CD4-positive, alpha-beta T cell treated with Interleukin-6 for 4 hours (primary cell): ENCODE measurements at regions not wholly inside any gene's neighbourhood (a gene's known extent, or its start where the extent isn't known, plus 50 kb on each side); places are given as distances from the start of the nearest gene placed in this dataset.

Source experiments
- DNase-seq: peaks from one replicate; pipeline ENCODE4 v3.0.0-alpha.2; 2020; ENCODE audit warnings: mixed read lengths

DNA sequence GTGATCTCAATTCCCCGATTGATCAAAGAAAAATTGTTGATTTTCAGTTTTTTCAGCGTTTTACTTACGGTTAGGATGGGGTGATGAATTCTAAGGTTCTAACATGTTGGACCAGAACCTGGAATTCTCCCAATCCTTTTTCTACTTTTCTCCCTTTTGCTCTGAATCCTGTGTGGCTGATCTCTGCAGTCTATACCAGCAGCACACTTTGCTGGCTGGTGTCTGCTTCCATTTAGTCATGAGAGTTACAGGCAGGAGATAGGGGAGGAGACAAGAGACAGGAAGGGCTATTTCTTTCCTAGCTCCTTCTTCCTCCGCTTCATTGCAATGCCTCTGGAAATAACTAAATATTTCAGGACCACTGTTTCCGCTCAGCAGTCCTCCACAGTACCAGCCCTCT, 623.9 kb downstream of the CENPC start:
- no peak for DNase-seq

DNA sequence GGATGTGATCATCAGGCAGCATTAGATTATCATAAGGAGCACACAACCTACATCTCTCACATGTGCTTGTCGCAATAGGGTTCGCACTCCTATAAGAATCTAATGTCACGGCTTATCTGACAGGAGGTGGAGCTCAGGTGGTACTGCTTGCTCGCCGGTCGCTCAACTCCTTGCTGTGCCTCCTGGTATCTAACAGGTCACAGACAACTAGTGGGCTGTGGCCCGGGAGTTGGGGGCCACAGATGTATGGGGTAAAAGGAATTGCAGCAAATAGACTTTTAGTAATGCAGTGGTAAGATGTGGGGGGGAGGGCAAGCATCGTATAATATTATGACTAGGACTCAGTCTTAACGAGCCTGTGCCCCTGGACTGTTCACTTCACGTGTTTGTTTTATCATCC, 624.8 kb downstream of the CENPC start:
- no peak for DNase-seq

DNA sequence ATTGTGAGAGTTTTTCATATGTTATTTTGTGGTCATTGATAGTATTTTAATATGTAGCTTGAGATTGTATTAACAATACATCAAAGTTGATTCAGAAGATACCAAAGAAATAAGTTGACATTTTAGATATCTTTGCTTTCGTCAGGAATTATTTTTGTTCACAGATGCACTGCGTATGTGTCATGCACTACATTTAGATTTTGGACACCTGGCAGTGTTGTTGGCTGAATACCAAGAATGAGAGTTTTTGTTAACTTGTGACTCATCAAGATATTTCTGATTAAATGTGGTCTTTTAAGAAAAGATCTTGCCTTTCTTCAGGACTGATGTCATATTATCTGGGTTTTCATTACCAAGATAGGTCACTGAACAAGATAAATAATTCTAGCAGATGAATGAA, 633.4 kb downstream of the CENPC start:
- no peak for DNase-seq

DNA sequence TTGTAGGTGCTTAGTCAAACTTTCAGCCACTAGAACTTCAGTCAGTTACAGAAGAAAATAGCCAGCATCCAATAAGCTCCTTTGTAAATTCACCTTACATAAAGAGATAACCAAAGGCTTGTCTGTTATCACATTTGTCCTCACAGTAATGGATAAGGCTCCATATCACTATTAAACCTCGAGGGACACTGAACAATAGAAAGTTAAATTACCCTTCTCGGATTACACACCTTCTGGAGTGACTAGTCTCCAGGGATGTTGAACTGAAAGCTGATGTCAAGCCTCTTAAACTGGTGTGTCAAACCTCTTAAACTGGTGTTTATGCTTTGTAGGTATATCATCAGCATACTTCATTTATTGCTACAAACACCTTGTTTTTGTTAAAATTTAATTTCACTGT, 639.0 kb downstream of the CENPC start:
- no peak for DNase-seq

DNA sequence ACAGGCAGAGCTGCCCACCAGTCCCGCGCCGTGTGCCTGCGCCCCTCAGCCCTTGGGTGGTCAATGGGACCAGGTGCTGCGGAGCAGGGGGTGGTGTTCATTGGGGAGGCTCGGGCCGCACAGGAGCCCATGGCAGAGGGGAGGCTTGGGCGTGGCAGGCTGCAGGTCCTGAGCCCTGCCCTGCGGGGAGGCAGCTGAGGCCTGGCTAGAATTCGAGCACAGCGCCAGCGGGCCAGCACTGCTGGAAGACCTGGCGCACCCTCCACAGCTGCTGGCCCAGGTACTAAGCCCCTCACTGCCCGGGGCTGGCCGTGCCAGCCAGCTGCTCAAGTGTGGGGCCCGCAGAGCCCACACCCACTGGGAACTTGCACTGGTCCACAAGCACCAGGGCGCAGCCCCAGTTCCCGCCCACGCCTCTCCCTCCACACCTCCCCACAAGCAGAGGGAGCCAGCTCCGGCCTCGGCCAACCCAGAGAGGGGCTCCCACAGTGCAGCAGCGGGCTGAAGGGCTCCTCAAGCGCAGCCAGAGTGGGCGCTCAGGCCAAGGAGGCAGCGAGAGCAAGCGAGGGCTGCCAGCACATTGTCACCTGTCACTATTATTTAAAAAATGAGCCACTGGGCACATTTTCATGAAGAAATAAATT, 645.8 kb downstream of the CENPC start:
- no peak for DNase-seq

DNA sequence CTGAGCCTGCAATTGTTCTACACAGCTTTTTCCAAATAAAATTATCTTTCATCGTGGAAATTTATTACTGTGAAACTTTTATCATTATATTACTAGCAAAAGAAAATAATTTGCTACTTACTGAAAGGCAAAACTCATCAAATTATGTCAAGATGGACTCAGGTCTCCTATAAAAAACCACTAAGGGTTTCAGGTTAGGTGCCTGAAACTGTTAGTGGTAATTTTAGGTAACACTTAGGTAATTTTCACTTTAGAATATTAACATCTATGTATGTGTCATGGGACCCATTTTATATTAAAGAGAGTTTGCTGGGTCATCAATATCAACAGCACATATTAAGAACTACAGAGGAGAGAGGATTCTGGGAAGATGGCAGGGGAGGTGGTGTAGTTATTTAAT, 651.5 kb downstream of the CENPC start:
- no peak for DNase-seq

DNA sequence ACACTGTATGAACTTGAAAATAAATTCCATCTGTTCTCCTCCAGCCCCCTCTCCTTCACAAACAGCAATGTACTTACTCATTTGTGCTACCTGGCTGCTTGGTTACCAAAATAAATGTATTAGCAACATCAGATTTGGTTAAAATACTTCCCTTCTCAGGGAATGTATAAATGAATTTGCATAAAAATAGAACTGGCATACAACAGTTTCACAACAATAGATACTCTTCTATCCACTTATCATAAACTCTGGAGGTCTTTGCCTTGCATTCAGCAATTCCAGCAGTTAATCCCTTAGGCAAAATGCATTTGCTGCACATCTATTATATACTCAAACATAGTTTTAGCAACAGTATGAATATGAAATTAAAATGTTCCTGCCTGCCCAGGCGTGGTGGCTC, 658.2 kb downstream of the CENPC start:
- no peak for DNase-seq

DNA sequence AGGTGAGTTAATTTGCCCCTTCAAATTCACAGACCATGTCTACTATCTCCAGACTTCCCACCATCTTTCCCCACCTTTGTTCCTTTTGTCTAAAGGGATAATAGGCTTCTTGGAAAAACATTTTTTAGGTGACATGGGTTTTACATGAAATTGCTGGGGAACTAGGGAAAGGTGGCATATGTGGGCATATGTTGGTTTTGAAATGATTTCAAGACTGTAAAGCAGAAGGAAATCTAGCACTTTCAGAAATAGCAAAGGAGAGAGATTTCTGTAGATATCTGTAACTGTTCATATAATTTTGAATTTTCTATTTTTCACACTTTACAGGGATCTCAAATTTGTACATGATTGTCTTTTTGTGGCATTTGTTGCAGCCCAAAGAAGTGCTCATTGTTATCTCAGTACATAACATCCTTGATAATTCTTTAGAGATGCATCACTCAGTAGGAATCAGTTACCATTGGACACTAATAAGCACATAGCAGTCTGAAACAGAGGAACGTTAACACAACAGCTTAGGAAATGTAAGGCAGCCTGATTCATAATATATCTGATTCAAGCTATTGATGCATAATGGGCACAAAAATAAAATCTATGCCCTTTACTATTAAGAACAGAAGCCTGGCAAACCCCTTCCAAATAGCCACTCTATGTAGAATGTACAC, 659.7 kb downstream of the CENPC start:
- no peak for DNase-seq

DNA sequence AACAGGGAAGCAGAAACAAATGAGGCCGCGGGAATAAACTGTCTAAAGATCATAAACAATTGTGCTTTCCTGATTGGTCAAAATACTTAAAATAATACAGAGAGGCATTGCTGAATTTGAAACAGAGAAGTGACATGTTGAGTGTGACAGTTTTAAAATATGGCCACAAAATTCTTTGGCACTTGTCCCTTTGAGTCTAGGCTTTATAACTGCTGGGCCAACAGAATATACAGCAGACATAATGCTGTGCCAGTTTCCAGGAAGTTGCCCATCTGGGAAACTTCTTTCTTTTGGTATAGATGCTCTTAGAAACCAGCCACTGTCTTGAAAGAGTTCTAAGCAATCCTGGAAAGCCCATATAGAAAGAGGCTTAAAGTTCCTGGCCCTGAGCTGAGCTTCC, 668.4 kb downstream of the CENPC start:
- no peak for DNase-seq

DNA sequence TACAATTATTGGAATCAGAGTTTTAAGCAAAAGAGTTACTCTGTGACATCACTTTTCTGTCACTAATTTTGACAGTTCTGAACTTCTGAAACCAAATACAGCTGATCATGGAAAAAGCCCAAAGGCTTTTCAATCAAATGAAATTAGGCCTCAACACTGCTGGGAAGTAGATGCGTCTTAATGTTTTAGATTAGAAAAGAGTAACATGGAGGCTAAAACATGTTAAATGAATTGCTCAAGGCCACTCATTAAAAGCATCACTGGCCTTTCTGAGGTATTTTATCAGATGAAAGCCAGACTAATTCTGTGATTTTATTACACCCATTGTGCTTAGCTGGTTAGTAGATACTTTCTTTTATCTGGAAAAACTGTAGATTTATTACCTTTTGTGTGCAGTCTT, 672.6 kb downstream of the CENPC start:
- no peak for DNase-seq

DNA sequence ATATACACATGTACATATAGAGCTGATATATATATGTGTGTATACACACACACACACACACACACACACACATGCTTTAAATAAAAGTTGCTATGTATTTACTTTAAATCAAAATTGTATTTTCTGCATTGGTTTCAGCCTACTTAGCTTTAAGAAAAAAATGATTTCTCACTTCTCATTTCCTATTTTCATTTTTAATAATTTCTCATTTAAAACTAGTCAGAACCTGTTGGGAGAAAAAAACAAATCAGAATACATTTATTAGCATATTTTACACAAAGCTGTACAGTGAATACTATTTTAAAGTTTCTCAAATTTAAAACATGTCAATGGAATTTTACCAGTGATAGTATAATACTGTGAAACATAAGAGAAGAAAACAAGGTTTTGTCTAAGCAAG, 681.8 kb downstream of the CENPC start:
- DNase-seq: no peak

DNA sequence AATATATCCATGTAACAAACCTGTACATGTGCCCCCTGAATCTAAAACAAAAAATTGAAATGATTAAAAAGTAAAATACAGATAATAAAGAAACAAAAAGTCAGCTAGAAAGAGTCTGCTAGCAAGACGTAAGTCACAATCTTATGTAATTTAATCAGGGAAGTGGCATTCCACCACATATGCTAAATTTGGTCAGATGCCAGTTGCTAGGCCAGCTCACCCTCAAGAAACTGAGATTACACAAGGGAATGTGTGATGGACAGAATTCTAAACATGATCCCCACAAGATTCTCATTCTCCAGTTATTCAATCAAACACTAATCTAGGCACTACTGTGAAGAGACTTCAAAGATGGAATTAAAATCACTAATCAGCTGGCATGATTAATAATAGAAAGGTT, 689.3 kb downstream of the CENPC start:
- no peak for DNase-seq

DNA sequence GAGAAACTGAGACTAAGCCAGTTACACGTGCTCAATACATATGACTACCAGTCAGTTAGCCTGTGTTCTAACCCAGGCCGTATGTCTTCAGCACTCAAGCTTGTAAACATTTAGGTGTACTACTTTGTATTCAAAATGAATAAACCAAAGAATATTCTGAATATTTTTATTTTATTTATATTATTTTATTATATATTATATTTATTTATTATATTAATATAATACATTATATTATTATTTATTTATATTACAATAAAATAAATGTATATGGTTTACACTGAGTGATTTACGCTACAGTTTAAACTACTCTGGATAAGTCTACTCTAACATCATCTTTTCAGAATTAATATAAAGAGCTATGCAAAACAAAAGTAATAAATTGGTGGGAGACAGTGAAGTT, 691.5 kb downstream of the CENPC start:
- DNase-seq: no peak

DNA sequence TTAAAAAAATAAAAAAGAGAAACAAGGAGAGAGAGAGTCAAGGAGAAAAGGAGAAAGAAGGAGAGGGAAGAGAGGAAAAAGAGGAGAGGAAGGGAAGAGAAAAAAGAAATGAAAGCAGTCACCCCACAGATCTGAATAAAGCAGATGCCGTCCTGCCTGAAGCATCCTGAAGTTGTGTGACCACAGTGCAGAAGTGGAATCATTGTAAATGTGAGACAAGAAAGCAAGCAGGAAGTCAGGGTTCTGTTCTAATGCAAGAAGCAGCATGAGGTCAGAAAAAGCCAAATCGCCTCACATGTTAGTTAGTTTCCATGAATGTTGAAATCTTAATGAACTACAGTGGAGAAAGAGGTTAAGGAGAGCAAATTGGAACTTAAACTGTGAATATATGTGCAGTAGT, 692.5 kb downstream of the CENPC start:
- DNase-seq: no peak

DNA sequence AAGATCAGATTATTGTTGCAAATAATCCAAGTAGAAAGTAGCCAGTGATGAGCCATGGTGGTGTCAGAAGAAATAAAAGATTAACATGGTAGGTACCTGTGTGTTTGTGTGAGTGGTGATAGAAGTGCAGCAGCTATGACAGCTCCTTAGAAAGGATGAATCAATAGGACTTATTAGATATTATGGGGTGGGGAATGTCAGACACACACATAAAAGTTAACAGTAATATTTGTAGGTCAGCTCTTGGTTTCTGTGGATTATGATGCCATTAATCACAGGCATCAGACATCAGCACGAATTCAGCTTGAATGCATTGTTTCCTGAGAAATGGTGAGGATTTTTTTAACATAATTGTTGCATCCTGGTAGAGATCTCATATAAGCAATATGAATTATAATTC, 695.7 kb downstream of the CENPC start:
- no peak for DNase-seq

DNA sequence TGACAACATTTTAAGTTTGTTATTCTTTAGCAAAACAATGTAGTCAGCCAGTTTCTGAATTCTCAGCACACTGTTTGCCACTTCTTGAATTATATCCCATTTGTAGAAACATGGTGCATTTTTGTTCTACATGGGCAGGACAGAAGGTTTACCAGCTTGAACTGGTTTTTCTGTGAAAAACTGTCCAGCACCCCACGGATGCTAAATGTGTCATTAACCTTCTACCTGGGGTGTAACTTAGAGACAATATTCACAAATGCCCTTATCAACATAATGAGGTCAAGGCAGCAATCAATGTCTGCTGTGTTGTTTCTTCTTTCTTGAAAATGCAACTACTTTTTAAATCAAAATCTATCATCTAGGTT, 702.6 kb downstream of the CENPC start:
- DNase-seq: no peak

DNA sequence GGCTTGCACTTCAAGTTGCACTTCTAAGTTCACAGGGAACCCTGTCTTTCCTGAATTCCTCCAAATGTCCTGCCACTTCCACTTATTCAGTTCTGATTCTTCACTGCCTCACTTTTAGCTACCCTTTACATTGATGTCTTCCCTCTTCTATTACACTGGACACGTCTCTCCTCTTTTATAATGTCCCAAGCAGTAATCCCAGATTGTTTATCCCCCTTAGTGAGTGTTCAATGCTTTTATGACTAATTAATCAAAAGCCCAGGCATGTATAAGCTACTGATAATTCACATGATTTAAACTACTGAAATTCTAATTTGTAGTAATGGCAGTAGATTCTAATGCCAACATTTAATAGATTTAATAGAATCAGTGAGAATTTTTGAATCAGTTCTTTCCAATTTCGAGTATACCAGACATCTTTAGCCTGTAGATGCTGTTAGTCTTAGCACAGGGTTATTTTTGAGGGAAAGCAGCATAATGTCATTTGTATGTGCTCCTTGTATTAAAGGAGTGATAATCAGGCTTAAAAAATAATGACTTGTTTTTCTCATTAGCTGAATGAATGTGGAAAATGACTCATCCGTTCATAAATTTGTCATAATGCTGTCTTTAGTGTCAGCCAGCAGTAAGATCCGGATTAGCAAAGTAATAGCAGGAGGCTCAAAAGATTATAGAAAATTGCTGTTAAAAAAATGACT, 703.1 kb downstream of the CENPC start:
- DNase-seq: no peak

DNA sequence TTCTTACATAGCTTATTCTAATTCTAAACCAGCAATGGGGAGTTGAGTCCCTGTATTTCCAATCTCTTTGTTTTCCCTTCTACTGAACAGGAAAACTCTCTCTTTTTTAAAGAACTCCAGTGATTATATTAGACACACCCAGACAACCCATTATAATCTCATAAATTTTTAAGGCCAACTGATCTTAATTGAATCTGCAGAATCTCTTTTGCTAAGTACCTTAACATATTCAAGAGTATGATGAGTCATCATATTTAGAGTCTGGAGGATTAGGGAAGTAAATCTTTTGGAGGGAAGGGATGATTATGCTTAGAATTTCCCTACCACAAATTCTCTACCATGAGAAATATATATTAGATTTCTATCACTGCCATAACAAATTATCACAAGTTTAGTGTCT, 705.1 kb downstream of the CENPC start:
- DNase-seq: no peak

DNA sequence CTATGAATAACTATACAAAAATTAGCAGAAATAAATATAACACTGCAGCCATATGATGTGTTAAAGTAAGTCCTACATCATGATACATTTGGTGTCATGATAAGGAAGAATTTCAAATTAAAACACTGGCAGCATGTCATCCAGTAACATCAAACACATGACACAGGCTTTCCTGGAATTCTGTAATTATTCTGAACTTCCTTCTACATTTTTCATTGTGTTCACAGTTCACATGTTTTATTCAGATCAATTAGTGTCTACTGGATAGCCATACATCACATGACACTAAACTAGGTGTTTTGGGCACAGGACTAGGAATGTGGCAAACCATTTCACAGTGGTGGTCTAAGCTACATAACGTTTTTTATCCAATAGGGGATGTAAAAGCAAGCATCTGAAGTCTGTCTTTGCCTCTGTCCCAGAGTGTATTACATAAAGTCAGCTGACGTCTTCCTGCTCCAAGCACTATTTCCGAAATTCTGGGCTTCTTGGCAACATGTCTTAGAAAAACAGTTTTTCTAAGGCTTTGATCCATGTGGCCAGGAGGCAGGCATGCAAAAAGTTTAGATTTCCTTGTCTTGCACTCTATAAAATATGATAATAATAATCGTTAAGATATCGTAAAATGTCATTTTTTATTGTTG, 707.9 kb downstream of the CENPC start:
- no peak for DNase-seq

DNA sequence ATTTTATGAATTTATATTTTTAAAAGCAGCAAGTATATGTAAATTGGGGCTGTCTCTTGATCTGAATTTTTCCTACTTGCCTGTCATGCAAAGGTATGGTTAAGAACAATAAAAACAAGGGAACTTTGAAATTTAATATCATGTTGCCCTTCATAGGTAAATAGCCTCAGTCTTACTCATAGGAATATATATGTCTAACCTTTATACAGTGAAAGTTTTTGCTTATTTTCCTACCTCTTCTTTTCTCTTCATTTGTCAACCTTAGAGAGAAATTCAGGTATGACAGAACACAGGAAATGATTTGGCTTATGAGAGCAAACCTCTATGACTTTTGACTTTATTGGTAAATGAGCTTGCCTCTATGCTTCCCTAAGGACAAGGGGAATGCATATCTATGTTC, 716.0 kb downstream of the CENPC start:
- DNase-seq: no peak

DNA sequence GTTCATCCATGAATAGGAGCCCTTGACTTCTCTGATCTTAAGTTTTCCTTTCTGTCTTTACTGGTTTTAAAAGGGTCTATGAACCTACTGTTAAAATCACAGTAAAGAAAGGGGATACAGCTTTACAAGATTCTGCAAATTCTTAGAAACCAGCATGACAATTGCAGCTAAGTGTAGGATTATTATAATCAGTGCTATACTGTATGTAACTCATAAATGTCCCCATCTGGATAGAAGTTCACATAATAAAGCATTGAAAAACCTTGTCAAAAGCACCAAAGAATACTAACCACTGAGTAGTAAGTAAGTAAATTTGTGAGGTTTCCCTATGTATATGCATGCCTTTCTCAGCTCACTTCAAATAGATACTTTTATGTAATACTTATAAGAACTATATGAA, 724.6 kb downstream of the CENPC start:
- DNase-seq: no peak

DNA sequence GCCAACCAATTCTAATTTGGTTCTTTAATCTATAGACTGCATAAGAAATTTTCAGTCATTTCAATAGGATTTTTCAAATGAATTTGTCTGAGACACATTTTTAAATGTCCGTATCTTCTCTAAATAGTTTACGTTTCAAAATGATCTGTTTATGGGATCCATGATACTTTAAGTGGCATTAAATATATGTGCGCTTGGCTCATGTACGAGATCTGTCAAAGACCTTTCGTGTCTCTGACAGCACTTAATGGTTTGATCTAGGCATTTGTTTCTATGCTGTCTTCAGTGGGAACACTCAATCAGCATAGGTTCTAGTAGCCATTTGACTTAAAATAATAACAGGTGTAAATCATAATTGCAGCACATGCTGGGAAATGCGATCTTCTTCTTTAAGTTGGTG, 731.0 kb downstream of the CENPC start:
- no peak for DNase-seq

DNA sequence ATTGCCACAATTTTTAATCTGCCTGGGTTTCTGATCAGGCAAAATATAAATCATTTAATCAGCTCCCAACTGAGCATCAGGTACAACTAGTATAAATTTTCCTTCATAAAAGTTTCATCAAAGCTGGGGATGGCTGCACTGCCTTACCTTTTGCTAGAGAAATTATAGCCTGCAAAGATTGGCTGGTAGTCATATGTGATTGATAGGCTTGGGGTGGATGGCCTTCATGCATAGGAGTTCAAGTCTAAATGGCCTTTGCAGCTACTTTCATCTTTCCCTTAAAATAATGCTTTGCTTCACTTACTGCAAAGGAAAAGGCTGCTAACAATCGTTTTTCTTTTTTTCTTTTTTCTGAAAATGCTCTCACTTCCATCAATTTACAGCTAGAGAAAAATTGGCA, 739.7 kb downstream of the CENPC start:
- no peak for DNase-seq

DNA sequence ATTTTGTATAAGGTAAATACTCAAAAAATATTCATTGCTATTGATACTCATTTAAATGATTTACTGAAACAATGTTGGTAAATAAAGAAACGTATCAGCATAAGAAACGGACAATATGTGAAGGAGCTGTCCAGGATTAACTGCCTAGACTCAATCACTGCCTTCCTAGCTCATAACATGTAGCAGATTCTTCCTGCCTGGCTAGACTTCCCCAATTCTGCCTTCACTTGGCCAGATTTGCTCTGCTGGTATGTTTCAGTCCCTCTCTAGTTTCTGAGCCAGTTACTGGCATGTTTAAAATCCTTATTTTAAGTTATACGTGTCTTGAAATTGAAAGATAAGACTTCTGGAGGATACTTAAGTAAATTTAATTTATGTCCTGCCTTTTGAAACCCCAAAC, 740.3 kb downstream of the CENPC start:
- no peak for DNase-seq
